Activated CD4-positive, CD25-positive, alpha-beta regulatory T cell treated with anti-CD3 and anti-CD28 coated beads, Interleukin-2, amount 50 U/mL, for 72 hours (primary cell): ENCODE measurements at regions not wholly inside any gene's neighbourhood (a gene's known extent, or its start where the extent isn't known, plus 50 kb on each side); places are given as distances from the start of the nearest gene placed in this dataset.

Experiments used
- DNase-seq: peaks from one replicate; pipeline ENCODE4 v3.0.0; 2021

GRCh38 chr1:5564578-5565257 lies 427.5 kb downstream of the NPHP4 start:
- DNase-seq = no peak

GRCh38 chr1:5563861-5564577 lies 428.2 kb downstream of the NPHP4 start:
- DNase-seq = no peak

- DNase-seq = no peak
Measured at GRCh38 chr1:5562769-5563168, 429.5 kb downstream of the NPHP4 start.

- DNase-seq = no peak
Measured at GRCh38 chr1:5562331-5562730, 429.9 kb downstream of the NPHP4 start.

- no peak for DNase-seq
Measured at GRCh38 chr1:5559078-5559477, 433.1 kb downstream of the NPHP4 start.

GRCh38 chr1:5555853-5556252 lies 436.4 kb downstream of the NPHP4 start:
- DNase-seq = no peak

GRCh38 chr1:5554784-5555183 lies 437.4 kb downstream of the NPHP4 start:
- DNase-seq = no peak

- DNase-seq = no peak
Measured at GRCh38 chr1:5554111-5554510, 438.1 kb downstream of the NPHP4 start.

- no peak for DNase-seq
Measured at GRCh38 chr1:5552787-5553484, 439.3 kb downstream of the NPHP4 start.

- DNase-seq = no peak
Measured at GRCh38 chr1:5551274-5551975, 440.8 kb downstream of the NPHP4 start.

- DNase-seq = no peak
Measured at GRCh38 chr1:5548266-5548665, 444.0 kb downstream of the NPHP4 start.

GRCh38 chr1:5543235-5543634 lies 449.0 kb downstream of the NPHP4 start:
- no peak for DNase-seq

GRCh38 chr1:5532811-5533210 lies 459.4 kb downstream of the NPHP4 start:
- DNase-seq = no peak

- DNase-seq = no peak
Measured at GRCh38 chr1:5526822-5527551, 465.2 kb downstream of the NPHP4 start.

- no peak for DNase-seq
Measured at GRCh38 chr1:5526385-5526750, 465.9 kb downstream of the NPHP4 start.

- no peak for DNase-seq
Measured at GRCh38 chr1:5525597-5526384, 466.4 kb downstream of the NPHP4 start.

GRCh38 chr1:5522531-5523145 lies 469.6 kb downstream of the NPHP4 start:
- DNase-seq = no peak

GRCh38 chr1:5519366-5520135 lies 472.7 kb downstream of the NPHP4 start:
- DNase-seq = no peak

GRCh38 chr1:5516756-5517155 lies 475.5 kb downstream of the NPHP4 start:
- no peak for DNase-seq

GRCh38 chr1:5515501-5515900 lies 476.7 kb downstream of the NPHP4 start:
- no peak for DNase-seq
